Trophoblast cell (in vitro differentiated cells and primary cell): ENCODE measurements at regions not wholly inside any gene's neighbourhood (a gene's known extent, or its start where the extent isn't known, plus 50 kb on each side); places are given as distances from the start of the nearest gene placed in this dataset.

Experiments used
- DNase-seq, 2 donors: peaks; one replicate each; pipeline ENCODE4 v3.0.0-alpha.2; 2016
- H2AFZ ChIP-seq: 2 replicates; pipeline ENCODE4 v1.6.1; 2013; ENCODE audit warnings: low read length, moderate library complexity, mild to moderate bottlenecking; ENCODE audit not compliant: insufficient read depth, poor library complexity
- H2AK5ac ChIP-seq: 2 replicates; pipeline ENCODE4 v1.6.1; 2013; ENCODE audit warnings: mild to moderate bottlenecking, low read length
- H2BK120ac ChIP-seq: 2 replicates; pipeline ENCODE4 v1.6.1; 2013; ENCODE audit warnings: low read length, mild to moderate bottlenecking, moderate library complexity; ENCODE audit not compliant: insufficient read depth, poor library complexity
- H2BK12ac ChIP-seq: 2 replicates; pipeline ENCODE4 v1.6.1; 2013; ENCODE audit warnings: mild to moderate bottlenecking, low read length, moderate library complexity
- H2BK5ac ChIP-seq: 2 replicates; pipeline ENCODE4 v1.6.1; 2013; ENCODE audit warnings: low read length, low read depth, moderate library complexity, mild to moderate bottlenecking; ENCODE audit not compliant: poor library complexity
- H3K14ac ChIP-seq: 2 replicates; pipeline ENCODE4 v1.6.1; 2013; ENCODE audit warnings: mild to moderate bottlenecking, low read length
- H3K18ac ChIP-seq: 2 replicates; pipeline ENCODE4 v1.6.1; 2013; ENCODE audit warnings: mild to moderate bottlenecking, low read length
- H3K23ac ChIP-seq: 2 replicates; pipeline ENCODE4 v1.6.1; 2013; ENCODE audit warnings: low read length
- H3K27ac ChIP-seq: 2 replicates; pipeline ENCODE4 v1.5.1; 2013; ENCODE audit warnings: low read depth, mild to moderate bottlenecking, inconsistent platforms, low read length, moderate library complexity
- H3K27me3 ChIP-seq: 2 replicates; pipeline ENCODE4 v1.6.1; 2013; ENCODE audit warnings: inconsistent platforms, mild to moderate bottlenecking, low read length, moderate library complexity; ENCODE audit not compliant: insufficient read depth
- H3K36me3 ChIP-seq, 2 experiments: 1 replicate in 1 of 2; 2 replicates in 1 of 2; pipeline ENCODE4 v1.6.1; 2013; ENCODE audit warnings: low read length in 2 of 2, mild to moderate bottlenecking in 2 of 2, moderate library complexity in 1 of 2; ENCODE audit not compliant: insufficient read depth in 2 of 2, control insufficient read depth in 1 of 2
- H3K4ac ChIP-seq: 2 replicates; pipeline ENCODE4 v1.6.1; 2013; ENCODE audit warnings: low read depth, mild to moderate bottlenecking, low read length, moderate library complexity
- H3K4me1 ChIP-seq, 2 experiments: 1 replicate in 1 of 2; 2 replicates in 1 of 2; pipeline ENCODE4 v1.6.1; 2013; ENCODE audit warnings: low read length in 2 of 2, mild to moderate bottlenecking in 2 of 2, moderate library complexity in 1 of 2; ENCODE audit not compliant: insufficient read depth in 2 of 2, control insufficient read depth in 1 of 2
- H3K4me2 ChIP-seq: 2 replicates; pipeline ENCODE4 v1.6.1; 2013; ENCODE audit warnings: inconsistent platforms, mild to moderate bottlenecking, low read length, moderate library complexity
- H3K4me3 ChIP-seq: 2 replicates; pipeline ENCODE4 v1.5.1; 2013; ENCODE audit warnings: mild to moderate bottlenecking, low read depth, low read length, inconsistent platforms
- H3K79me1 ChIP-seq: one replicate; pipeline ENCODE4 v1.6.1; 2013; ENCODE audit warnings: low read length
- H3K79me2 ChIP-seq: 2 replicates; pipeline ENCODE4 v1.6.1; 2013; ENCODE audit warnings: low read length, mild to moderate bottlenecking; ENCODE audit not compliant: control insufficient read depth, insufficient read depth, poor library complexity
- H3K9ac ChIP-seq: 2 replicates; pipeline ENCODE4 v1.6.1; 2013; ENCODE audit warnings: mild to moderate bottlenecking, low read length
- H3K9me3 ChIP-seq: 2 replicates; pipeline ENCODE4 v1.6.1; 2013; ENCODE audit warnings: low read depth, mild to moderate bottlenecking, control low read depth, inconsistent platforms, low read length; ENCODE audit not compliant: insufficient read depth
- H4K12ac ChIP-seq: 2 replicates; pipeline ENCODE4 v1.6.1; 2013; ENCODE audit warnings: low read depth, mild to moderate bottlenecking, low read length, moderate library complexity
- H4K8ac ChIP-seq: 2 replicates; pipeline ENCODE4 v1.6.1; 2013; ENCODE audit warnings: low read depth, mild to moderate bottlenecking, low read length, moderate library complexity
- H4K91ac ChIP-seq: one replicate; pipeline ENCODE4 v1.6.1; 2013; ENCODE audit warnings: low read depth, mild to moderate bottlenecking, low read length, moderate library complexity
- WGBS: extraction: QIAGEN DNeasy Blood & Tissue Kit; methylation state at CpG from one replicate; pipeline ENCODE4 v1.1.7; 2013; ENCODE audit warnings: missing lambda C conversion rate; ENCODE audit not compliant: insufficient read length, insufficient coverage; ENCODE audit errors: extremely low coverage; 5-methylcytosine and 5-hydroxymethylcytosine counted together

- Histone ChIP-seq H3K36me3 (no peaks in the 10 kb centered on the region), H3K4me3 (no peak overlapping the region), H3K79me1 (no peaks in the 10 kb centered on the region), H2BK5ac (no peak overlapping the region), H3K9me3 (no peaks in the 10 kb centered on the region), H3K4me1 (no peaks in the 10 kb centered on the region), H4K91ac (no peak overlapping the region), H2BK12ac (no peak overlapping the region), H3K9ac (no peak overlapping the region), H3K14ac (no peak overlapping the region), H3K79me2 (no peaks in the 10 kb centered on the region), H2BK120ac (no peak overlapping the region), H3K4me2 (no peak overlapping the region), H4K12ac (no peak overlapping the region), H3K27me3 (no peaks in the 10 kb centered on the region), H3K18ac (no peak overlapping the region), H2AK5ac (no peak overlapping the region), H2AFZ (no peak overlapping the region), H3K23ac (no peak overlapping the region), H4K8ac (no peak overlapping the region), H3K4ac (no peak overlapping the region), H3K27ac (no peak overlapping the region)
- no CpG with 5 or more reads among the region's 2 CpGs for WGBS
- no peak for DNase-seq
Measured at GRCh38 chr4:125760201-125760819, 445.6 kb downstream of the FAT4 start.

DNA sequence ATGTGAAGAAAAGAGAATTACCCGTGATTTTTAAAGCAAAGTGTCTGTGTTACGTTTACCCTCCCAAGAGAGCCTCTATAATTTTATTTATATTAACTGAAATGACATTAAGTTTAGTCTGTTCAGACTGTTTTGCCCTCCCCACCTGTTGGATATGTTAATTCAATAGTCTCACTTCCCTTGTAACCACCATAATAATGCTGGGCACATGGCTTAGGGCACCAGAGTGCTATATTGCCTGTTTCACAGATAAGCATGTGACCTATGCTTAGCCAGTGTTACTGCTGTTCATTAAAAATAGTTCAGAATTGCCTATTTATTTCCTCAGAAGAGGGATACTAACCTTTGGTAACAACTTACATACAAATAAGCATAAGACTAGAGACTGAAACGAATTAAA lies 446.2 kb downstream of the FAT4 start:
- Histone ChIP-seq H3K4me2 (no peak overlapping the region), H4K8ac (no peak overlapping the region), H3K4ac (no peak overlapping the region), H3K14ac (no peak overlapping the region), H3K27me3 (no peaks in the 10 kb centered on the region), H3K79me1 (no peaks in the 10 kb centered on the region), H4K12ac (no peak overlapping the region), H3K4me1 (no peaks in the 10 kb centered on the region), H2BK120ac (no peak overlapping the region), H3K79me2 (no peaks in the 10 kb centered on the region), H3K4me3 (no peak overlapping the region), H4K91ac (no peak overlapping the region), H2AFZ (no peak overlapping the region), H2BK12ac (no peak overlapping the region), H3K36me3 (no peaks in the 10 kb centered on the region), H3K27ac (no peak overlapping the region), H2BK5ac (no peak overlapping the region), H3K9ac (no peak overlapping the region), H2AK5ac (no peak overlapping the region), H3K23ac (no peak overlapping the region), H3K18ac (no peak overlapping the region), H3K9me3 (no peaks in the 10 kb centered on the region)
- DNase-seq: no peak
- WGBS: no CpG with 5 or more reads among the region's 3 CpGs

DNA sequence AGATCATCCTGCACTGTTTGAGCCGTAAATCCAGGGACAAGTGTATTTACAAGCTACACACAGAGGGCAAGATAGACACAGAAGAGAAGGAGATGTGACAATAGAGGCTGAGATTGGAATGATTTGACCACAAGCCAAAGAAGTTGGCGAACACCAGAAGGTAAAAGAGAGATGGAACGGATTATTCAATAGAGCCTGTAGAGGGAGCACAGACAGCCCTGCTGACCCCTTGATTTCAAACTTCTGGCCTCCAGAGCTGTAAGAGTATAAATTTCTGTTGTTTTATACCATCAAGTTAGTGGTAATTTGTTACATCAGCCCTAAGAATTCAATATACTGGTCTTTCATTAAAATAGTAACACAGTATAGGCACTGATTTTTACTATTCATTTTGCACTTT lies 447.8 kb downstream of the FAT4 start:
- H3K4me3 ChIP-seq: no peak overlapping the region
- H2BK120ac ChIP-seq: no peak overlapping the region
- H3K4me2 ChIP-seq: no peak overlapping the region
- H2AK5ac ChIP-seq: no peak overlapping the region
- no peaks in the 10 kb centered on the region for H3K9me3 ChIP-seq
- H3K79me1 ChIP-seq: no peaks in the 10 kb centered on the region
- no peak overlapping the region for H4K91ac ChIP-seq
- no peaks in the 10 kb centered on the region for H3K79me2 ChIP-seq
- H3K27me3 ChIP-seq: no peaks in the 10 kb centered on the region
- no peak overlapping the region for H3K9ac ChIP-seq
- no peak for DNase-seq
- WGBS: no CpG with 5 or more reads among the region's 3 CpGs
- no peak overlapping the region for H2BK5ac ChIP-seq
- H3K18ac ChIP-seq: no peak overlapping the region
- no peak overlapping the region for H2BK12ac ChIP-seq
- no peak overlapping the region for H4K12ac ChIP-seq
- no peaks in the 10 kb centered on the region for H3K4me1 ChIP-seq
- H3K4ac ChIP-seq: no peak overlapping the region
- no peak overlapping the region for H3K27ac ChIP-seq
- H3K23ac ChIP-seq: no peak overlapping the region
- H3K14ac ChIP-seq: no peak overlapping the region
- H4K8ac ChIP-seq: no peak overlapping the region
- H2AFZ ChIP-seq: no peak overlapping the region
- H3K36me3 ChIP-seq: no peaks in the 10 kb centered on the region

DNA sequence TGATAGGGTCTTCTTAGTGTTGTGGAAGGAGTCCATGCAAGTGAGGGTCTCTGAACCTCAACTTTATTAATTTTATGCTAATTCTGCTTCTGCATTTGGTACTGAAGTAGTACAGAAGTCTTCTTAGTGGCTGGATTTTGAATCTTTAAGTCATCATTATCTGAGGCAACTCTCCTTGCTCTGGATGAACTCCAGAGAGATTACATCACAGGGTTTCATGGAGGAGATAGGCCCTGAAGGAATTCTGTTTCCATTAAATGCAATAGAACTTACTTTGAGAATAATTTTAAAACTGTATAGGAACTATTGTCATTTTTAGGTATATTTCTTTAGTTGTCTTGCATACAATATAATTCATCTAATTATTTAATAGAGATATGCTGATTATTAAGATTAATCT lies 451.2 kb downstream of the FAT4 start:
- Histone ChIP-seq H3K4ac (no peak overlapping the region), H3K4me2 (no peak overlapping the region), H2BK120ac (no peak overlapping the region), H3K14ac (no peak overlapping the region), H3K23ac (no peak overlapping the region), H4K8ac (no peak overlapping the region), H3K79me1 (no peaks in the 10 kb centered on the region), H3K18ac (no peak overlapping the region), H3K27me3 (no peaks in the 10 kb centered on the region), H2BK5ac (no peak overlapping the region), H3K4me3 (no peak overlapping the region), H3K36me3 (no peaks in the 10 kb centered on the region), H2BK12ac (no peak overlapping the region), H3K9me3 (no peaks in the 10 kb centered on the region), H3K4me1 (no peaks in the 10 kb centered on the region), H2AK5ac (no peak overlapping the region), H4K12ac (no peak overlapping the region), H3K79me2 (no peaks in the 10 kb centered on the region), H4K91ac (no peak overlapping the region), H2AFZ (no peak overlapping the region), H3K27ac (no peak overlapping the region), H3K9ac (no peak overlapping the region)
- no peak for DNase-seq
